IPS DF 6.9 (cell line): ENCODE measurements at regions not wholly inside any gene's neighbourhood (a gene's known extent, or its start where the extent isn't known, plus 50 kb on each side); places are given as distances from the start of the nearest gene placed in this dataset.

Source experiments
- DNase-seq: peaks from one replicate; pipeline ENCODE4 v3.0.0-alpha.2; 2013; ENCODE audit warnings: low read depth, low spot score
- H3K27ac ChIP-seq: one replicate; pipeline ENCODE4 v1.5.1; 2013; ENCODE audit warnings: low read length, control low read depth
- H3K27me3 ChIP-seq: 2 replicates; pipeline ENCODE4 v1.6.1; 2013; ENCODE audit warnings: mild to moderate bottlenecking, low read length; ENCODE audit not compliant: control insufficient read depth, insufficient read depth
- H3K36me3 ChIP-seq: 2 replicates; pipeline ENCODE4 v1.6.1; 2013; ENCODE audit warnings: low read length; ENCODE audit not compliant: control insufficient read depth, insufficient read depth
- H3K4me1 ChIP-seq: 2 replicates; pipeline ENCODE4 v1.6.1; 2013; ENCODE audit warnings: low read length; ENCODE audit not compliant: control insufficient read depth, insufficient read depth
- H3K4me3 ChIP-seq: 2 replicates; pipeline ENCODE4 v1.5.1; 2013; ENCODE audit warnings: mild to moderate bottlenecking, low read length
- H3K9me3 ChIP-seq: 2 replicates; pipeline ENCODE4 v1.6.1; 2013; ENCODE audit warnings: low read length, inconsistent platforms; ENCODE audit not compliant: control insufficient read depth, insufficient read depth
- WGBS: extraction: QIAGEN DNeasy Blood & Tissue Kit; methylation state at CpG from one replicate; pipeline ENCODE4 v1.1.7; 2013; ENCODE audit warnings: mixed read lengths, missing lambda C conversion rate; ENCODE audit not compliant: insufficient read length, insufficient coverage; 5-methylcytosine and 5-hydroxymethylcytosine counted together

GRCh38 chr5:85670417-85670816 lies 947.3 kb upstream of the COX7C start:
- Histone ChIP-seq H3K27me3 (no peaks in the 10 kb centered on the region), H3K27ac (no peak overlapping the region), H3K4me3 (no peak overlapping the region), H3K4me1 (no peaks in the 10 kb centered on the region), H3K36me3 (no peaks in the 10 kb centered on the region), H3K9me3 (no peaks in the 10 kb centered on the region; the same call in 1 of the 2 replicates)
- DNase-seq, result no peak

GRCh38 chr5:85671223-85671970 lies 946.3 kb upstream of the COX7C start:
- no peak overlapping the region for H3K27ac ChIP-seq
- no peaks in the 10 kb centered on the region for H3K36me3 ChIP-seq
- no peaks in the 10 kb centered on the region; the same call in 1 of the 2 replicates for H3K9me3 ChIP-seq
- no peaks in the 10 kb centered on the region for H3K27me3 ChIP-seq
- no CpG with 5 or more reads among the region's 3 CpGs for WGBS
- no peaks in the 10 kb centered on the region for H3K4me1 ChIP-seq
- no peak overlapping the region for H3K4me3 ChIP-seq
- DNase-seq, result no peak

GRCh38 chr5:85681871-85682270 lies 935.9 kb upstream of the COX7C start:
- Histone ChIP-seq H3K27me3 (no peaks in the 10 kb centered on the region), H3K4me3 (no peak overlapping the region), H3K36me3 (no peaks in the 10 kb centered on the region), H3K9me3 (no peaks in the 10 kb centered on the region), H3K27ac (no peak overlapping the region), H3K4me1 (no peaks in the 10 kb centered on the region)
- no peak for DNase-seq
- no CpG with 5 or more reads among the region's 2 CpGs for WGBS

- no peak for DNase-seq
Measured at GRCh38 chr5:85684351-85684750, 933.4 kb upstream of the COX7C start.

GRCh38 chr5:85703296-85703695 lies 914.4 kb upstream of the COX7C start:
- H3K27ac ChIP-seq, result no peak overlapping the region
- no peak for DNase-seq
- WGBS, result no CpG with 5 or more reads among the region's 1 CpG
- H3K27me3 ChIP-seq, result no peaks in the 10 kb centered on the region
- no peaks in the 10 kb centered on the region for H3K4me1 ChIP-seq
- H3K4me3 ChIP-seq, result no peak overlapping the region
- H3K36me3 ChIP-seq, result no peaks in the 10 kb centered on the region
- no peaks in the 10 kb centered on the region for H3K9me3 ChIP-seq

More at GRCh38 chr5:85684351-85684750, 933.4 kb upstream of the COX7C start:
- Histone ChIP-seq H3K4me3 (no peak overlapping the region), H3K9me3 (no peaks in the 10 kb centered on the region), H3K36me3 (no peaks in the 10 kb centered on the region), H3K4me1 (no peaks in the 10 kb centered on the region), H3K27ac (no peak overlapping the region), H3K27me3 (no peaks in the 10 kb centered on the region)
- WGBS, result no CpG with 5 or more reads among the region's 4 CpGs

- H3K36me3 ChIP-seq, result no peaks in the 10 kb centered on the region
- no peaks in the 10 kb centered on the region for H3K27me3 ChIP-seq
- DNase-seq, result no peak
- no peak overlapping the region for H3K4me3 ChIP-seq
- H3K4me1 ChIP-seq, result no peaks in the 10 kb centered on the region
- H3K27ac ChIP-seq, result no peak overlapping the region
- no peaks in the 10 kb centered on the region for H3K9me3 ChIP-seq
- no CpG with 5 or more reads among the region's 1 CpG for whole genome bisulfite sequencing
Measured at GRCh38 chr5:85709728-85710127, 908.0 kb upstream of the COX7C start.

- Histone ChIP-seq H3K27ac (no peak overlapping the region), H3K9me3 (no peaks in the 10 kb centered on the region), H3K36me3 (no peaks in the 10 kb centered on the region), H3K4me3 (no peak overlapping the region), H3K4me1 (no peaks in the 10 kb centered on the region), H3K27me3 (no peaks in the 10 kb centered on the region)
- DNase-seq, result no peak
- WGBS, result 100% methylated on average over 1 of the region's 8 CpGs
Measured at GRCh38 chr5:85716344-85717202, 901.2 kb upstream of the COX7C start.

- Histone ChIP-seq H3K27me3 (no peaks in the 10 kb centered on the region), H3K4me1 (no peaks in the 10 kb centered on the region), H3K4me3 (no peak overlapping the region), H3K9me3 (no peaks in the 10 kb centered on the region), H3K27ac (no peak overlapping the region), H3K36me3 (no peaks in the 10 kb centered on the region)
- no peak for DNase-seq
- no CpG with 5 or more reads among the region's 1 CpG for WGBS
Measured at GRCh38 chr5:85717203-85717563, 900.6 kb upstream of the COX7C start.

GRCh38 chr5:85732185-85732584 lies 885.6 kb upstream of the COX7C start:
- Histone ChIP-seq H3K27ac (no peak overlapping the region), H3K36me3 (no peaks in the 10 kb centered on the region), H3K4me3 (no peak overlapping the region), H3K9me3 (no peaks in the 10 kb centered on the region), H3K27me3 (no peaks in the 10 kb centered on the region), H3K4me1 (no peaks in the 10 kb centered on the region)
- WGBS, result no CpG with 5 or more reads among the region's 3 CpGs
- no peak for DNase-seq

GRCh38 chr5:85741972-85742371 lies 875.8 kb upstream of the COX7C start:
- Histone ChIP-seq H3K4me1 (no peaks in the 10 kb centered on the region), H3K4me3 (no peak overlapping the region), H3K9me3 (no peaks in the 10 kb centered on the region; the same call in 1 of the 2 replicates), H3K27ac (no peak overlapping the region), H3K27me3 (no peaks in the 10 kb centered on the region), H3K36me3 (no peaks in the 10 kb centered on the region)
- DNase-seq, result no peak
